ENCODE measurements at regions not wholly inside any gene's neighbourhood (a gene's known extent, or its start where the extent isn't known, plus 50 kb on each side); places are given as distances from the start of the nearest gene placed in this dataset.

DNA sequence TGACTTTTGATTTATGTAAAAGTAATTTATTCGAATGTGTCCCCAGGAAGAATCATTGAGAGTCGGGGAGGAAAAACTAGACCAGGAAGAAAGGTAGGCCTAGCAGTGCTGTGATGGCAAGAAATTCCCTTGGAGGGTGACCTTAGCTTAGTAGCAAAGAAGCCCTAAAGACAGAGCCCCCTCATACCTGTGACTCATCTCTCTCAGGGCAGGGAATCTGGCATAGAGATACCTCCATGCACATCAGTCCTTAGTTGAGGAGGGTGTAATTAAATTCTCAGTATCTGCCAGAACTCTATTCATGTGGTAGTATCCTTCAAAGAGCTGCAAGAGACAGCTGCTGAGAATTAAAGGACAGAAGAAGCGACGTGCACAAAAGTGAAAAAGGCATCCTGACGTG lies 360.3 kb downstream of the FBXO15 start:
- DNase-seq (ENCODE audit: low read depth) = no peak

DNA sequence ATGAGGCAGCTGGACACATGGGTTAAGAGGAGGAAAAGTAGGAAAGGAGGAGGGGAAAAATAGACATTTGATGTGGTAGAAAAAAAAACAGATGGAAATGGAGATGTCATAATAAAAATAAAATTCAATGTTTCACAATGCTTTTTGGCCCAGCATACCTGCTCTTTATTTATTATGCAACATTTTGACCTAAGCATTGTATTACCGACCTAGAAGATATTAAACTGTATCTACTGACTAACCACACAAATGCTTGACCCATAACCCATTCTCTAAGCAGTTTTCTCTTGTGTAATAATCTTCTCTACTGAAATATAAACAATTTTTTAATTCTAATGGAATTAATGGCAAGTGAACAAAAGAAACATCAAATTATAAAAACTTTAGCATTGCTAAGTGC lies 362.3 kb downstream of the FBXO15 start:
- no peak for DNase-seq (ENCODE audit: low read depth)

DNA sequence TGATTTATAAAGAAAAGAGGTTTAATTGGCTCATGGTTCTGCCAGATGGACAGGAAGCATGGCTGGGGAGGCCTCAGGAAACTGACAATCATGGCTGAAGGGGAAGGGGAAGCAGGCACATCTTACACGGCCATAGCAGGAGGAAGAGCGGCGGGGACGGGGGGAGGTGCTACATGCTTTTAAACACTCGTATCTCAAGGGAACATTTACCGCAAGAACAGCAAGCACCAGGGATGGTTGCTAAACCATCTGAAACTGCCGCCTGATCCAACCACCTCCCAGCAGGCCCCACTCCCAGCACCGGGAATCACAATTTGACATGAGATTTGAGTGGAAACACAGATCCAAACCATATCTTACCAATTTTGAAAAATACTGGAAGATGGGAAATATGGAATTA lies 362.8 kb downstream of the FBXO15 start:
- DNase-seq (ENCODE audit: low read depth) = no peak

DNA sequence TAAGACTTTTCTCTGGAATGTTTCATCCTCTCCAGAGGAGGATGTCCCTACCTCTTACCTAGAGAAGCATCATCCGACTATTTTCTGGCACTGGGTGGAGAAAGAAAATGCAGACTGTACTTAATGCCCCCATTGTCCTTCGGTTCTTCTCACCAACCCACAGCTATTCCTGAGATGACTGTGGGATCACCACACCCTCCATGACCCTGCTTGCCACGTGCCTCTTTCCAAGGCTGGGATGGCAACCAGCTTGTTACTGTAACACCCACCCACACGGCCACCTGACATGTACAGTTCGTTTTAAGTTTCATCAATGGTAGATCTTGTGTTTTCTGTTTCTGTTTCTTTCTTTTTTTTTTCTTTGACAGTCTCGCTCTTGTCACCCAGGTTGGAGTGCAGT lies 365.2 kb downstream of the FBXO15 start:
- DNase-seq (ENCODE audit: low read depth) = no peak

DNA sequence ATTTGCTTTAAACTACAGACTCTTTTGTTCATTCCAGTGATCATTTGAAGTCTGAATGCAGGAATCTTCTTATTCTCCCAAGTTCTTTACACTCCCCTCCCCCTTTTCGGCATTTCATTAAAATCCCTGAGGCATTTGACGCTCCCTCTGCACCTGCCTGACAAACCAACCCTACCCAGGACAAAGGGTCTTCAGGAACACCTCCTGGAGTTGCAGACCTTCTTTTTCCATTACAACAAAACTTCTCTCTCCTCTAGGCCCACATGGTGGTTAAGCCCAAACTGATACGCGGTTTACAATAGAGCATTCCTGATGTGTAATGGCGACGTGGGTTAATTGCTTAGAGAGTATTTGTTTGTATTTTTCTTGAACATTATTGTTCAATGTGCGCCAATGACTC lies 367.4 kb downstream of the FBXO15 start:
- DNase-seq (ENCODE audit: low read depth) = no peak

DNA sequence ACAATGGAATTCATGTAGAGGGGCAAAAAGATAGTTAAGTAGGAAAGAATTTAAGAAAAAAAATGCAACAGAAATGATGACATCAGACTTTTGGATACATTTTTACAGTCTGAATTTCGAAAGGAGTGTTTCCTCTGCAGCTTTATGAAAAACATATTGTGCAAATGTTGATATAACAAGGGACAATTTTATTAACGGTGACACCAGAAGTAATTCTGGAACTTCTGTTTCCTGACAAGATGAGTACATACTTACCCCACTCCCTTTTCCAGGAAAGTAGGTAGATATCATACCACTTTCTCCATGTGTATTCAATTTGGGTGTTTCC lies 369.6 kb downstream of the FBXO15 start:
- no peak for DNase-seq (ENCODE audit: low read depth)

DNA sequence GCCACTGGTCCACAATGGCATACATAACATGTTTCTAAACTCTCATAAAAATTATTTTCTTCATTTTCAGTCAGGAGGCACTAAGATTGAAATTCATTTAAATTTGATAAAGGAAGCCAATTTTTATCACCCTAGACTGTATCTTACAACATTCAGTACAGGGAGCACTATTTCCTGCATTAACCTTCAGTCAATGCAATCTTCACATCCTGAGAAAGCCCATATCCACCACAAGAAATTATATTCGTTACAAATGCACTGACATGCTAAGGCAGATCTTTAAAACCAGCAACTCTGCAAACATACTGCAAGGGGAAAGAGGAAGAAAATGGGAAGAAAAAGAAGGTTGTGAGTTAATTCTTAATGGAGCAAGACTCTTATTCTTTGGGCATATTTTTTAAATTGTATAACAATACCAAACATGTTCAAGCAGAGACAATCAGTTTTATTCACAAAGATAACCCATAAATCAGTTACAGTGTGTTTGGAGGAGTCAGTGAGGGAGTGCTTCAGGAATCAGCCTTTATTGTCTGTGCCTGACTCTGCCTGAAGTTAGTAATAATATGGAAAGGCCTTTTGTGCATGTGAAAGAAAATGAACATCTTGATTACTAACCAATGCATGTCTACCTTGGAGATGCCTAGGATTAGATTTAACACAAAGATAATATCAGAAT lies 370.1 kb downstream of the FBXO15 start:
- no peak for DNase-seq (ENCODE audit: low read depth)

DNA sequence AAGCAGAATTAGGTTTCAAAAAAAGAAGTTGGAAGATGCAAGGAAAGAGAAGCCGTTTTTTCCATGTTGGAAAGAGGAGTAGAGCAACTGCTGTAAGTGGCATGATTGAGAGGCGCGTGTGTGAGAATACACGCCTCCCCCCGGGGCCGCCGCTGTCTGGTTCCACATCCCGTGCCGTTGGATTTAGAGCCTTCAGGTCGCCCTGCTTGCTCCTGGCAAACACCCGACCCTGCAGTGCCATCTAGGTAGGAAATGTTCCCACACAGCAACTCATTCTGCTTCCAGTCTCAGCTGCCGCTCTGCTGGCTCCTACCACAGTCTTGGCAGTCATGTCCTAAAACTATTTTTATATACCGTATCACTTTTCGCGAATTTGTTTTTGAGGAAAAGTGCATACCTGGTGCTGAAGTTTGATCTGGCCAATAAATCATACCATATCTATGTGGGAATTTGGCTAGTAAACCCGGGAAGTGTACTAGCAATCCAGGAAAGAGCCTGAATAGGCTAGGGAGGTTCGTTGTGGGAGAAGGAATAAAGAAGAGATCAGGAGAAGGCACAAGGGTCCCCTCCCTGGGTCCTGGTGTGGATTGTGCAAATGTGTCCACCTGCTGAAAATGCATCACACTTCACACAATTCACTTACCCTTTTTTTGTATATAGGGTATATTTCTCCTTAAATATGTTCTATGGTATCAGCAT lies 372.7 kb downstream of the FBXO15 start:
- DNase-seq (ENCODE audit: low read depth) = no peak

DNA sequence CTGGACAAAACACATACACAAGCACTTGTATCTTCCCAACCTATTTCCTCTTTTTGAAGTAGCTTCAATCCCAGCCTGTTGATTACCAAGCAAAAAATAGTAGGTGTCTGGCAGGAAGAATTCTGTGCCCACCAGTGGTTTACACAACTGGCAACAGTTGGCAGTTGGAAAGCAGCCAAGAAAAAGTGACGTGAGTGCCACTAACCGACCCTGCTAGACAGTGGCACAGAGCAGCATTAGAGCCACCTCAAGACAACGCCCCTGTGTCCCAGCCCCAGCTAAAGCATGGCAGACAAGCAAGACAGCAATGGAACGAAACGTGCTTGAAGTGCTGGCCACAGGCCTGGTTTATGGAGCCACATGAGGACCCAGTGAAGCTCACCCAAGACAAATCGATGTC lies 379.6 kb downstream of the FBXO15 start:
- DNase-seq (ENCODE audit: low read depth) = no peak

DNA sequence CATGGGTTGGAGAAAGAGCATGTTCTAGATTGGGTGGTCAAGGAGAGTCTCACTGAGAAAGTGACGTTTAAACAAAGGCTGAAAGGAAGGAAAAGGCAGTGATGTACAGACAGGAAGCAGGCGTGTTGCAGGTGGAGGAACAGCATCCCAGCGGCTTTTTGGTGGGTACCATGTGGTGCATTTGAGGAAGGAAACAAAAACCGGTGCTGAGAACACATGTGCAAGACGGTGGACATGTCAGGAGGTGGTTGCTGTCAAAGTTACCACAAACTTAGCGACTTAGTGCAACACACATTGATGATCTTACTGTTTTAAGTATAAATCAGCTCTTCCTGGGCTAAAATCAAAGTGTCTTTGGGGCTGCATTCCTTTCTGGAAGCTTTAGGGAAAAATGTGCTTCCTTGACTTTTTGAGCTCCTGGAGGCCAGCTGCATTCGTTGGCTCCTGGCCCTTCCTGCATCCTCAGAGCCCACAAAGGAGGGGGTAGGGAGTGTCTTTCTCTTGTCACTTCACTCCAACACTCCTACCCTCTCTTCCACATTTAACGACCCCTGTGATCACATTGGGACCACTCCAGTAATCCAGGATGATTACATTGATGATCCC lies 380.6 kb downstream of the FBXO15 start:
- DNase-seq (ENCODE audit: low read depth) = no peak

DNA sequence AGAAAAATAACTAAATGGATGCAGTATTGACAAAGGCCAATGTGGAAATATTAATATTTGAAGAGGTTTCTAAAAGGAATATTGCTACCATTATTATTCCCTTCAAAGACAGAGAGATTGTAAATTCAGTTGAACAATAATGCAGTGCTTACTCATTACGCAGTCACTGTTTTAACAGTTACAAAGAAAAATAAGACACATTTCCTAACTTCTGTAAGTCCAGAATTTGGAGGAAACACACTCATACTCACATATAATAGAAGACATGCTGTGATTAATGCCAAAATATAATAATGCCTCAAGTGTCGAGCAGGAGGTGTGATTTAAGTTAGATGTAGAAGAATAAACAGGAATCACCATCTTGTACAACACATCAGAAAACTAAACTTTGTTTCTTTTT lies 389.2 kb downstream of the FBXO15 start:
- no peak for DNase-seq (ENCODE audit: low read depth)

DNA sequence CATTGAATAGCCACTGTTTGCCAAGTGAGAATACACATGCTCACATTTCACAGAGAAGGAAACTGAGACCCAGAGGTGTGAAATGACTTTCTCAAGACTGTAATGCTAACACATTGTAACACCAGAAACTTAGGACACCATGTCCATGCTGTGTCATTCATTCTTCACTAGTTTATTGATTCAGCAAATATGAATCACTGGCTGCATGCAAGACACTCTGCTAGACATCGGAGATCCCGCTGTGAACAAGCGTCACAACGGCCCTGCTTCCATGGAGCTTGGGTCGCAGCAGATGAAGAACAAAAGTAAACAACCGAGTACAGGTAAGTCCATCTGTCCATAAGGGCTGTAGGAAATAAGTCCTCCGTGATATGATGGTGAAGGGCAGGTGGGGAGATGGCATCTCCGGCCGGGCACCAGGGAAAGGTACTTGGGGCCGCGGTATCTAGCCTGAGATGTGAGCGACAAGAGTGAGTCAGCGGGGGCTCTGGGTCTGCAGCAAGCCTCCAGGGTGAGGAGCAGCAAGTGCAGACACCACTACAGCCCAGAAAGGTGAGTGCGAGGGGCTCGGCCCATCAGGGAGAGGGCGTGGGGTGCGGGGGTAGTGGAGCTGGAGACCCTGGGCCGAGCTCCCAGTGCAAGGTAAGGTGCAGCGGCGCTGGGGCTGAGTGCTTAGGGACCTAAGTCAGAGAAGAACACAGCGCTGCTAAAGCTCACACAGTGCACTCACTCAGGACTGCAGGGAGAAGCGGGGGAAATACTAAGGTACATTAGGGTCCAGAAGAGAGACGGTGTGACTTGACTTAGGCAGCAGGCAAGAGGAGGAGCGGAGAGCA lies 391.2 kb downstream of the FBXO15 start:
- DNase-seq (ENCODE audit: low read depth) = no peak

DNA sequence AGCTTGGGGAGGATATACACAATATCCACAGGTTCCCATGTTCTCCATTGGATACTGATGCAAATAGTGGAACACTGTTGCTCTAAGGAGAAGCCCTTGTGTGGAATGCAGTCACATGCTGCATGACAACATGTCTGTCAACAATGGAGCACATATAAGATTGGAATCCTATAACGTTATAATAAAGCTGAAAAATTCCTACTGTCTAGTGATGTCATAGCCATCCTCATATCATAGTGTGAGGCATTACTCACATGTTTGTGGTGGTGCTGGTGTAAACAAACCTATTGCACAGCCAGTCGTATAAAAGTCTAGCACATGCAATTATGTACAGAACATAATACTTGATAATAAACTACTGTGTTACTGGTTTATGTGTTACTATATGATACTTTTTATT lies 394.7 kb downstream of the FBXO15 start:
- no peak for DNase-seq (ENCODE audit: low read depth)

DNA sequence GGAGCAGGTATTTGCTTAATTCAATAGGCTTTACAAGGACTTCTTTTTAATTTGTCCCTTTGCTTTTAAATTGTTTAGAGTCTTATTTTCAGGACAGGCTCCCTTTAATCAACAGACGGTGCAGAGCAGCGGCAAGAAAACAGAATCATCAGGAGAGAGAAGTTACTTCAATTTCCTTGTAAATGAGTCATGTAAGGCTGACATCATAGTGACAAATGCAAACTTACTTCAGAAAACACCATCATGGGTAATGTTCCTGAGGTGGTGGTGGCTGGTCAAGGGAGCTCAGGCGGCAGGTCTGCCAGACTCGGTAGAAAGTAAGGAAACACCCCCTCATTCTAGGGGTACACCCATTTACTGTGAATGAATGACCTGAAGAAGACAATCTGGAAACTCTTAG lies 395.1 kb downstream of the FBXO15 start:
- no peak for DNase-seq (ENCODE audit: low read depth)

DNA sequence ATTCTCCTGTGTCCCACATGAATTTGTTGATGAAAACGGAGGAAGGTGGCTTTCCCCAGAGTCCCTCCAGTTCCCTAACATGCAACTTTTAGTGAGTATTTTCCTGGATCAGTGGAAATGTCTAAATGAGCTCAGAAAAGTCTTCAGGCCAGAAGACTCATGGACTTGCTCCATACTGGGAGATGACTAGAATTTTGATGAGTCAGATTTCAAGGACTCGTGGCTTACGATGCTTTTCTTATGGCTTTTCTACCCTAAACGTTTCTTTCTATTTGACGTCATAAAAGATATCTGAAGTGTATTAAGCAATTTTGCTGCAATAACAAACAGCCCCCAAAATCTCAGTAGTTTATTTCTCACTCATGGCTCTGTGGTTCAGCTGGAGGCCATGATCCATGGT lies 397.6 kb downstream of the FBXO15 start:
- no peak for DNase-seq (ENCODE audit: low read depth)

DNA sequence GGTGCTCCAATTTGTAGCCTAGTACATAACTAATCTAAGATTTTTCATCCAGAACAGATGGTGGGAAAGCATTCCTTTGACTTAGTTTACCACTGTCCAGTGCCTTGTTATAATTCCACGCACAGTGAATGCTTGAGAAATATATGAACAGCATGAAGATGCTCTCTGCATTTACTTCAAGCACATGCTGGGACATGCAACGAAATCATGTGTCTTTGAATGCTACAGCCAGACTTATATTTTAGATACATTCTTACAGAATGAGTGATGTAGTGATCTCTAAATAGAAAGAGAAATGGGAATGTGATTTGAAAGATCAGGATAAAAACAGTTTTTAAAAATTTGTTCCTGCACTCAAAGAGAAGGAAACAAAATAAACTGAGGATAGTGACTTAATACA lies 398.3 kb downstream of the FBXO15 start:
- no peak for DNase-seq (ENCODE audit: low read depth)

DNA sequence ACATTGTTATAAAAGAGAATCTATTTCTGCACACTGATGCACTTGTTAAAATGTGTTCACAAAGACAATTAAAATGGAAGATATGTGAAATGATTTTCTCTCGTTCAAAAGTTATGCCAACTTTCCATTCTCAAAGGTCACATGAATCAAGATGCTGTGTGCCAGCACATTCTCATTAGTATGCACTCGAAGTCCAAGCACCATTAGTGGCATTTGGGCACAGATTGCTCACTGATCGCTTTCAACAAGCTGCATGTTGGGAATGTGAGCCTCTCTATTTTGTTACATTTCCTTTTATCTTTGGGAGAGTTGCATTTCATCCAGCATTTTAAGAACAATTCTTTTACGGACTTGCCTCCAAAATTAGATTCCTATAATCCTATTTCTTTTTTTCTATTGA lies 398.9 kb downstream of the FBXO15 start:
- DNase-seq (ENCODE audit: low read depth) = no peak

DNA sequence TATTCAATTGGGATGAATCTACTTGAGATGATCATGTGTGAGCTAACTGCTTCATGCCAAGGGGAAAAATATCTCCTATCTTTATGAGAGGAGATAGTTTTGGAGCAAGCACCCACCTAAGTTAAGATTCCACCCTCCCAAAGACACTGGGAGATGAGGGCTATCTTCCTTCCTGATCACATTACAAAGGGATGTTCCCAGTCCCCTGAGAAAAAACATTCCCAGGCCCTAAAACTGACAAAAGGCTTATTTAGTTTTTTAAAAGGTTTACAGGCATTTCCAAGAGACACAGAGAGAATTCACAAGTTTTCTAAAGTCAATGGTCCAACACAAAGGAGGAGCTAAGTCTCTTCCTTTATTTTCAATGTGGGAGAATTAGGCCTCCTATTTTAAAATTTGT lies 401.5 kb downstream of the FBXO15 start:
- no peak for DNase-seq (ENCODE audit: low read depth)

DNA sequence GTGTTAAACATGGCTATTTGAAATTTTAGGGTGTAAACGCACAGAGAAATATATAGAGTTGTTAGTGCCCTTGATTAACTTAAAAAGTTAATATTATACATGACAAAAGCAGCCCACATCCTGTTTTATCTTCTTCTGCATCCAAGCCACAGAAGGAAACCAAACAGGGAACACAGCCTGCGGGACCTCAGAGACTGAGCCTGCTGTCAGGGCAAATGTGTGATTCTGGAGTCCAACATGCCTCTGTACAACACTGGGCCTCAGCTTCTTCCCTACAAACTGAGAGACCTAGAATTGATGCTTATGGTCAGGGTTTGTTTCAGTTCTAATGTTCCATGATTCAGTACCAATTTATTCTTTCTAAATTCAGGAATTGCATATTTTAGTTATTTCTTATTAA lies 404.7 kb downstream of the FBXO15 start:
- no peak for DNase-seq (ENCODE audit: low read depth)

DNA sequence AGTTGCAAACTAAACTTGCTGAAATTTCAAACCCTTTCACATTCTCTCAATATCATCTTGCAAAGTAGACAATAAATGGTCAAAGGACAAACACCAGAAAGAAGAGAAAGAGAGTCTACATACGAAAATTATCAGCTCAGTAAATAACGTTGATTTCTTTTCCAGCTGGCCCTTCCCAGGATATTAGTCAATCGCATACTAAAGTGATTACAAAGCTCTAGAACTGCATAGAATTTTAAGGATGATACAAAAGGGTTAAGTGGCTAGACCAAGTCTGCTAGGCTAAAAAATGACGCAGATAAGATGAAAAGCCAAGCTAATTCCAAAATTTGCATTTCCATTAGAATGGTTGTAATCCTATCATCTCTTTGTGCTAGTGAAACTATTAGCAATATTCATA lies 405.7 kb downstream of the FBXO15 start:
- DNase-seq (ENCODE audit: low read depth) = no peak

DNA sequence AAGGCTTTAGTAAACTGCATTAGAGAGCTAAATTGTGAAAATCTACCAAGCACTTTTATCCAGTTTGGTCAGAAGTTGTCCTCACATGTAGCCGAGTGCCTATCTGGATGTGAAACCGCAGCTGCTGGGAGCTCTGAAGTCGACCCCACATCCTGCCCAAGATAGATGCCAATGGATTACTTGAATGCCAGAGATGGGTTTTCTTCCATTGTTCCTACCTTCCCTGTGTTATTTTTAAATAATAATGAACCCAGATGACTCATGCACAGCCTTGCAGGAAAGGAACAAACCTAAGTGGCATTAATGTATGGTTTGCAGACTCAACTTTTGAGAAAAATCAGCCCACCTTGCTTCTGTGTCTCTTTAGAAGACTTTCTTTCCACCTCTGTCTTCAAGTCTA lies 408.5 kb downstream of the FBXO15 start:
- no peak for DNase-seq (ENCODE audit: low read depth)

DNA sequence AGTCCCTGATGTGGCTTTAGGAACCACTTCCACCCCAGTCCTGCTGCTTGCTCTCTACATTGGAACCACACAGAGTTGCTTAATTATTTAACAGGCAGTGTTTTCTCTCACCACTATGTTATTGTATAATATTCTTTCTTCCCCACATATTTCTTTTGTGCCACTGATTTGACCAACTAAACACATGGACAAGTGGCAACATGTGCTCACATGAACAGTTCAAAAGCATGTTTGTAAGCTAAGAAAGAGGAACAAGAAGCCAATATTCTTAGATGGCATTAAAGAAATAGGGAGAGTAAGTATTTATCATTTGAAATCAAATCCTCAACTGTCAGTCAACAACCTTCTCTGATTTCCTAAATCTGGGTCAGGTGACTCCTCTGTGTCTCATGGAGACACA lies 409.6 kb downstream of the FBXO15 start:
- DNase-seq (ENCODE audit: low read depth) = no peak

DNA sequence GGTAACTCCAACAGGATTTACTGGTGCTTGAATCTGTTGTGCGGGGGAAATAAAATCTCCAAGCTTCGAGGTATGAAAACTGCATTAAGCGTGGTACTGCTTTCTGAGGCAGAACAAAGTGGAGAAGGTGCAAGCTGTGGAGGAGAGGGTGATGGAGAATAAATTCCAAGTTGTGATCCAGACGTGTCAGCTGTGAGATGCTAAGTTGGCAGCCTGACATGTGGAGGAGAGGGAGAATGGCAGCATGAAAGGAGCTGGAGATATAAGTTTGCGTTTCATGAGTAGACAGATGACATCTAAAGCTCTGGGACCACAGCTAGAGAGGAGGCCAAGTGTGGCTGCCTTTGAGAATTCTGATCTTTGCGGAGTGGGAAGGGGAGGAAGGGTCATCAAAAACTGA lies 411.8 kb downstream of the FBXO15 start:
- DNase-seq (ENCODE audit: low read depth) = no peak
